Naive thymus-derived CD8-positive, alpha-beta T cell (primary cell): ENCODE measurements at regions not wholly inside any gene's neighbourhood (a gene's known extent, or its start where the extent isn't known, plus 50 kb on each side); places are given as distances from the start of the nearest gene placed in this dataset.
A peak's percentile ranks its signal among the peaks of the same experiment; 100 is the strongest.

ENCODE experiments used
- ATAC-seq, 2 donors: fragments of 150-1000 bp; cut with Tn5 transposase in 1 of 2; sonication (Bioruptor Pico), chemical (Tn5 transposase) in 1 of 2; 1 replicate in 1 of 2; 2 replicates in 1 of 2; pipeline ENCODE4 v1.10.0; 2021; ENCODE audit warnings: mild to moderate bottlenecking in 2 of 2, moderate library complexity in 2 of 2
- POLR2A ChIA-PET: fragments of 350-600 bp; sonication (Branson Sonifier 250); formaldehyde crosslinking; loops from one replicate; lab custom pipeline; 2021; ENCODE audit warnings: antibody characterized with exemption; lab: Charles Lee
- DNase-seq, 10 donors: peaks; one replicate each; pipeline versions ENCODE4 v3.0.0 to v3.0.0-alpha.2; 2020 to 2022
- H3K27ac Mint-ChIP-seq, 10 donors: one replicate each; pipeline ENCODE4 v1.8.0; 2020 to 2022; ENCODE audit warnings: mild to moderate bottlenecking in 10 of 10, mixed read lengths in 10 of 10, moderate library complexity in 4 of 10, inconsistent platforms in 1 of 10
- H3K27me3 Mint-ChIP-seq, 5 donors: one replicate each; pipeline ENCODE4 v1.8.0; 2021 to 2022; ENCODE audit warnings: mixed read lengths in 5 of 5
- H3K36me3 Mint-ChIP-seq, 3 donors: one replicate each; pipeline ENCODE4 v1.8.0; 2020 to 2022; ENCODE audit warnings: mixed read lengths in 3 of 3, mild to moderate bottlenecking in 2 of 3, inconsistent platforms in 1 of 3
- H3K4me1 Mint-ChIP-seq, 4 donors: one replicate each; pipeline ENCODE4 v1.8.0; 2021 to 2022; ENCODE audit warnings: mixed read lengths in 4 of 4
- H3K4me3 Mint-ChIP-seq, 10 donors: one replicate each; pipeline ENCODE4 v1.8.0; 2020 to 2022; ENCODE audit warnings: mild to moderate bottlenecking in 10 of 10, mixed read lengths in 10 of 10, moderate library complexity in 6 of 10, inconsistent platforms in 1 of 10
- H3K9me3 Mint-ChIP-seq, 9 donors: one replicate each; pipeline ENCODE4 v1.8.0; 2020 to 2022; ENCODE audit warnings: mixed read lengths in 9 of 9, mild to moderate bottlenecking in 3 of 9, inconsistent platforms in 1 of 9, moderate library complexity in 1 of 9

DNA sequence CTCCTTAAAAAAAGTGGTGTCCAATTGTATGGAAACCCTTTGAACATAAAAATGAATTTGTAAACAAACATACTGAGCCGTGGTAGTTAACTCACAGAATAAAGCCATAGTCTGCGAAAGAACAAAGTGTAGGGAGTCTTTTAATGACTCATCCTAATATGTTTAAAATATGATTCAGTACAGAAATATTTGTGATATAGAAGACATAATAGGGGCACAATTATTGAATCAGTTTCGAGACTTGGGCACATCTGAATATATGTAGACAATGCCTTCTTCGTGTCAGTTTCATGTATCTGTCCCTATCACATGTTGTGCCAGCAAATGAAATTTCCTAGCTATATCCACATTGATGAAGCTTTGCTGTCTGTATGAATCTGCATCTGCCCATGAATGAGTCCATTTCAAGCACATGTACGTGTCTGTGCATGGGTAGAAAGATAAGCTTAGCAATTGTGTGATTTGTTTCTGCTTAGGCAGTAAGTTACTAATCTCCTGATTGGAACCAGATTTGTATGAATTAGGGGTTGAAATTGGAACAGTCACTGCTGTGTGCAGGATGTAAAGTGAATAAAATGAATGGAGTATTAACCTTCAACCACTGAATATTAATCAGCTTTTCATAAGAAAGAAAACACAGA, 112.5 kb upstream of the SOX9 start:
- DNase-seq (no peak), ATAC-seq (no peak)
- no peak overlapping the region for H3K27ac Mint-ChIP-seq

DNA sequence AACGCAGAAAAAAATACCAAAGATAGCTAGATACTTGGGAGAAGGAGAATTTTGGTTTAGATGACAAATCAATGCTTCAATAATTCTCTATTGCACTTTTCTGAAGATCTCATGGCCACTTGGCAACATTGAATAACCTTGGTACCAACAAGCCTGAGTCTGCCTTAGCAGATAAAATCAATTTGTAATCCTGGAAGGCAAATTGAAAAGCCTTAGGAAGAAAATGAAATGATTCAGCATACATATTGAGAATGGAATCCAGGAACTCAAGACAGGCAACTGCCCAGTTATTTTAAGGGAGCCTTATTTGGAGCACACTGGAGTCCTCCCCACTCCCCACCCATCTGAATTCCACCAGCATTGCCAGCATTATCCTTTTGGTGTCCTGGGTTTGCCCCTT, 109.3 kb upstream of the SOX9 start:
- Mint-ChIP-seq H3K4me3 (no peak overlapping the region), H3K36me3 (no peaks in the 10 kb centered on the region), H3K9me3 (peaks cover 0 to 7% (median 2%) of the 10 kb centered on the region in 9 donors), H3K27me3 (no peaks in the 10 kb centered on the region), H3K4me1 (no peaks in the 10 kb centered on the region), H3K27ac (no peak overlapping the region)
- POLR2A ChIA-PET, result no interaction called here
- DNase-seq, result no peak
- no peak for ATAC-seq

More for the DNA sequence above, 112.5 kb upstream of the SOX9 start:
- Mint-ChIP-seq H3K36me3 (no peaks in the 10 kb centered on the region), H3K9me3 (peaks cover 0 to 3% (median 0%) of the 10 kb centered on the region in 9 donors), H3K4me1 (no peaks in the 10 kb centered on the region), H3K4me3 (no peak overlapping the region), H3K27me3 (peaks cover 0 to 4% (median 0%) of the 10 kb centered on the region in 5 donors)
- POLR2A ChIA-PET, result no interaction called here

DNA sequence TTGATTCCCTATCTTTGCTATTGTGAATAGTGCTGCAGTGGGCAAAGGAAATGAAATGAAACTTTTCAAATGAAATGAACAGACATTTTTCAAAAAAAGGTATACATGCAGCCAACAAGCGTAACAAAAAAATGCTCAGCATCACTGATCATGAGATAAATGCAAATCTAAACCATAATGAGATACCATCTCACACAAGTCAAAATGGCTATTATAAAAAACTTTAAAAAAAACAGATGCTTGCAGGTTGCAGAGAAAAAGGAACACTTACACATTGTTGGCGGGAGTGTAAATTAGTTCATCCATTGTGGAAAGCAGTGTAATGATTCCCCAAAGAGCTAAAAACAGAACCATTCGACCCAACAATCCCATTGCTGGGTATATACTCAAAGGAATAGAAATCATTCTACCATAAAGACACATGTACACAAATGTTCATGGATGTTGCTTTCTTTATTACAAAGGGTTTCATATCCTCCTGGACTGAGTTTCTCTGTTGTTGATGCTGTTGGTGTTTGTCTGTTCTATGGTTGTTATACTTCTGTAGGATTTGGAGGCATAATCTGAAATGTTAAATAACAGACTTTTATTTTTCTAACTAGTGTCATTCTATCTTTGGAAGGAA, 99.3 kb upstream of the SOX9 start:
- Mint-ChIP-seq H3K9me3 (peaks cover 0 to 5% (median 0%) of the 10 kb centered on the region in 9 donors), H3K36me3 (no peaks in the 10 kb centered on the region)
- POLR2A ChIA-PET, result no interaction called here

DNA sequence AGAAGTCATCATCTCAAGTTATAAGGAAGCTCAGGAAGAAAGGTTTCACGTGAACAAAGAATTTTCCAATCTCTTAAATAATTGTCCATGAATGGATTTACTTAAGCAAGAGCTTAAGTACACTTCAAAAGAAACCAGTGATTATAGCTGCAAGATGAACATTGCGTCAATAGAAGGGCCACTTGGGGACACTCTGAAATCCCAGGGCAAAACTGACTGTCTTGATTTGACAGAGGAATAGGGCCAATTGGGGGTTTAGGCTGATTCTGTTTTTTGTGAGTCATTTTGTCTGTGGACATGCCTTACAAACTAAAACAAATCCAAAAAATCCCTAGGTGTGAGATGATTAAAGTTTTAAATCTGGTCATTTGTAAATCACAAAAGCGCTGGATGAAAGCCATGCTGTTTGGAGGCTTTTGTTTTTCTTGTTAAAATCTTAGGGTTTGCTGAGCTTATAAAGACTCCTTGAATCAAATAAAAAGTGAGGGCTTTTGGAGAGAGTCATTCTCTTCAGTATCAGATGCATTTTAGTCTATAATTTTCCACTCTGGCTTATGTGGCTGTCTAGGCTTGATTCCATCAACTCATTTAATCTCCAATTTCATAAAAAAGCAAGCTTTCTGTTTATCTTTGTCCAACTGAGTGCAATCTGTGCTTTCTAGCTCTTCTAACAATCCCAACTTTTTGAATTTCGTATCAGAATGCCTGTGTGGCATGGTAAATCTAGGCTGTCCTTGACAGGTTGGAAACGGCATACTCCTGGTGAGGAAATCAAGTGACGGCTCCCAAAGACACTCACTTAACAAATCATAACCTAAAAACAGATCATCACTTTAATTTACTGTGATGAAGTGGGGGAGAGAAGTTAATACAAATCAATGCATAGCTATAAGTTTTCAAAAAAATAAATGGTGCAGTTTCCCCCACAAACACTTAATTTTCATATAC, 98.2 kb upstream of the SOX9 start:
- Mint-ChIP-seq H3K36me3 (no peaks in the 10 kb centered on the region), H3K4me3 (no peak overlapping the region), H3K27ac (no peak overlapping the region), H3K9me3 (peaks cover 0 to 3% (median 0%) of the 10 kb centered on the region in 9 donors), H3K4me1 (no peaks in the 10 kb centered on the region), H3K27me3 (peaks cover 0 to 18% (median 4%) of the 10 kb centered on the region in 5 donors)
- no peak for DNase-seq
- no peak for ATAC-seq
- POLR2A ChIA-PET, result no interaction called here

More for the DNA sequence above, 99.3 kb upstream of the SOX9 start:
- Mint-ChIP-seq H3K27ac (no peak overlapping the region), H3K4me3 (no peak overlapping the region), H3K27me3 (peaks cover 0 to 18% (median 4%) of the 10 kb centered on the region in 5 donors), H3K4me1 (no peaks in the 10 kb centered on the region)
- ATAC-seq (no peak), DNase-seq (no peak)

DNA sequence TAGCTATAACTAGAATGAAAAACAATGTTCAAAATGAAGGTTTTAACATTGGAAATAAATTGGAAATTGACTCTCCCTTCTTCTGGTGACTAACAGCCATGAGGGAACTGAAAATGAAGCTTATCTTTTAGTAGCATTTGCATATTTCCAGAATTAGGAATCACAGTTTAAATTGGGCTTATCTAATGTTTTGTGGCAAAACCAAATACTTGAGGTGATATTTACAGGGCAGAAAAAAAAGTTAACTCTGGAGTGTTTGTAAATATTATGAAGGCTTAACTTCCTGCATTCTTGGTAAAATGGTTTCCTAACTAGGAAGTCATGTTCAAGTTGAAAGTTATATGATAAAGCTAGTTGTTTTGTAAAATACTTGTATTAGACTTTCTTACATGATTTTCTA, 96.4 kb upstream of the SOX9 start:
- no peak overlapping the region for H3K27ac Mint-ChIP-seq
- no peaks in the 10 kb centered on the region for H3K36me3 Mint-ChIP-seq
- peaks cover 3 to 12% (median 6%) of the 10 kb centered on the region in 4 donors for H3K4me1 Mint-ChIP-seq
- peaks cover 0 to 3% (median 0%) of the 10 kb centered on the region in 9 donors for H3K9me3 Mint-ChIP-seq
- ATAC-seq, result no peak
- H3K4me3 Mint-ChIP-seq, result no peak overlapping the region
- no peak for DNase-seq
- peaks cover 0 to 18% (median 7%) of the 10 kb centered on the region in 5 donors for H3K27me3 Mint-ChIP-seq
- POLR2A ChIA-PET, result no interaction called here

DNA sequence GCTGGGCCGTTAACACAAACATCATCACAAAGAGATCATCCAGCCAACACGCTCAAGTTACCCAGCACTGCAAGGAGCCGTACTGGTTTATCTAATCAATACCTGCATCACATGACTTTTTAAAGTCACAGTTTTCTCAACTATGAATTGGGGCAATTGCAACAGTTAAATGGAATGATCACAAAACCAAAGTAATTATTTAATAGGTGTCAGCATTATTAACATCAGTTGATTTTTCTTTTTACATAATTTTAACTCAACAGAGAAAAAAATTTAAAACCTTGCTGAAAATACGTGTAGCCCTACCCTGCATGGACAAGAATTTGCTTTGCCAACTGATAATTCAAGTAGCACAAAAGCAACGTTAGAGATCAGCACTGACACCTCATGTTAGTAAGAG, 95.7 kb upstream of the SOX9 start:
- Mint-ChIP-seq H3K27ac (no peak overlapping the region), H3K9me3 (peaks cover 0 to 3% (median 0%) of the 10 kb centered on the region in 9 donors), H3K4me1 (peaks cover 3 to 18% (median 12%) of the 10 kb centered on the region in 4 donors), H3K4me3 (no peak overlapping the region), H3K27me3 (peaks cover 0 to 18% (median 7%) of the 10 kb centered on the region in 5 donors), H3K36me3 (no peaks in the 10 kb centered on the region)
- DNase-seq (no peak), ATAC-seq (no peak)
- POLR2A ChIA-PET, result no interaction called here

DNA sequence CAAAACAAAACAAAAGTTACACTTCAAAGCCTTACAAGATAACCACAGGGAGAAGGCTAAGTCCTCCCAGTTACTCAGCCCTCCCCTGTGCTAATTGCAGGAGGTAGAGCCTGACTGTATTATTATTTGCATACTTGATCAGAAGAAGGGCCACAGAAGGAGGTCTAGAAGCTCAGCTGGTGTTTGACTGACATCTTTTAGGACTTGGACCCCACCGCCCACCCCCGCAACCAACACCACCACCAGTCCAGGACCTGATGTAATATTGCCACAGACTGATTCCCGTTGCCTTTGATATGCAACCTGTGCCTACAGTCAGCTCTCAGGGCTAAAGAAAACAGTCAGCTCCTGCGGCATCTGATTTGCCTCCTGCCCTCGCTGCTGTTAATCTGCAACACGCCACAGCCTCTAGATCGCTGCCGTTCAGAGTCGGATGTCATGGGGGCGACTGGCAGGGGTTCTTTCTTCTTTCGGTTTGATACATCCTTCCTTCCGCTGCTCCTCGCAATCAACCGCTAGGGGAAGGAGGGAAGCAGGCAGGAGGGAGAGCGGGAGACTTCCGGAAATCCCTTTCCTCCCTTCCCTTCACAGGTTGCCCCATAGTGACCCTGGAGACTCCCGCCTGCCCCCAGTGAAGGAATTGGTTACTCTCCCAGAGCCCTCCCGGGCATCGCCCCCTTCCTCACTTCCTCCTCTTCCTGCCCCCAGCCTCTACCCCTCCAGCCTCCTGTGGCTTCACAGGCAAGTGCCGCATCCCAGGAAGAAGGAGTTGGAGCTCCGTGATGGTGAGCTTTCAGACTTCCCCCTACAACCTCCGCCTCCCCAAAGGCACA, 90.5 kb upstream of the SOX9 start:
- no peaks in the 10 kb centered on the region for H3K36me3 Mint-ChIP-seq
- H3K4me1 Mint-ChIP-seq, result peaks cover 9 to 30% (median 18%) of the 10 kb centered on the region in 4 donors
- peaks cover 0 to 12% (median 2%) of the 10 kb centered on the region in 5 donors for H3K27me3 Mint-ChIP-seq
- ATAC-seq (peak; percentile 50 to 57), DNase-seq (peak in 6 of 10 donors; percentile 2 to 62 (median 19))
- H3K27ac Mint-ChIP-seq, result peak overlapping the region in 9 of 10 donors; percentile 43 to 89 (median 76)
- POLR2A ChIA-PET, result no interaction called here
- peaks cover 0 to 3% (median 0%) of the 10 kb centered on the region in 9 donors for H3K9me3 Mint-ChIP-seq
- peak overlapping the region; percentile 68 to 87 (median 80) for H3K4me3 Mint-ChIP-seq

DNA sequence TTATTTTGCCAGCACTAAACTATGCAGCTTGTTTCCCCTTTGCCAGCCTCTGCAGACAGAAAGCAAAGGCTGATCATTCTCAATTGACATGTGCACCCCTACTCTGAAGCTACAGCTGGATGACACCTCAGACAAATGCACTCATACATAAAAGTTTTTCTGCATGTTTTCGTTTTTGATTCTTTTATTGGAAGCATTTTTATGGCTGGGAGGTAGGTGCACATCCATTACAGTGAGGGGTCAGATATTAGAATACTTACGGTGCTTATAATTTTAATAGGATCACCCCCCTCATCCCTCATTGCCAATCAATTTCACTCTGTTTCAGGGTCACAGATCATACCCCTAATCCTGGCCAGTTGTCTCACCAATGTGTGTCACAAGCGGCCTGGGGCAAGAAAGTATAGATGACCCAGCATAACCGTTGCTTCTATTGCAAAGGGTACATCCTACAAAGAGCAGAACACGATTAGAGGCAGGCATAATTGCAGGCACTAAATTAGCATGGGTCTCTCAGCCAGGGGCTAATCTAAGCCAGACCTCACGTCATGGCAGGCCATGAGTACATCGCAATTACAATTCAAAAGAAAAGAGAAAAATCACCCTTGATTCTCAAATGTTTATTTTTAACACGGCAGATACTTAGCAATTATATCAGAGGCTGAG, 89.5 kb upstream of the SOX9 start:
- H3K27me3 Mint-ChIP-seq, result peaks cover 0 to 14% (median 2%) of the 10 kb centered on the region in 5 donors
- H3K27ac Mint-ChIP-seq, result peak overlapping the region in 2 of 10 donors; percentile 27 to 57
- ATAC-seq, result no peak
- no peaks in the 10 kb centered on the region for H3K36me3 Mint-ChIP-seq
- DNase-seq, result no peak
- POLR2A ChIA-PET, result no interaction called here
- H3K9me3 Mint-ChIP-seq, result peaks cover 0 to 3% (median 0%) of the 10 kb centered on the region in 9 donors
- peaks cover 9 to 30% (median 18%) of the 10 kb centered on the region in 4 donors for H3K4me1 Mint-ChIP-seq
- H3K4me3 Mint-ChIP-seq, result peak overlapping the region in 9 of 10 donors; percentile 43 to 81 (median 74)

DNA sequence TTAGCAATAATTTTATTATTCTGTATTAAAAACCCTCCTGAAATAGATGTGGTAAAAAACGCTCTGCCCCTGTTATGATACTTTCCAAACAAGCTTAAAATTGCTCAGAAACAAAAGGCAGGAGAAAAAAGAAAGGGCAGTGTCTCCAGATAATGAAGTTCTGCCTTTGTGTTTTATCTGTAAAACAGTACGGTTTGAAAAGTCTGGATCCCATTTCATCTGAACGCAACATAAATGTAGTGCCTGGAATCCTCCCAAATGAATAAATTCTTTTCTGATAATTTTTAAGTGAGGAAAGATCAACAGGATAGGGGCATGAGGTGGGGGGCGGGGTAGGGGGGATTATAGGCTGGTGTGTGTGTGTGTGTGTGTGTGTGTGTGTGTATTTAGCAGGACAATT, 87.5 kb upstream of the SOX9 start:
- peaks cover 9 to 29% (median 18%) of the 10 kb centered on the region in 4 donors for H3K4me1 Mint-ChIP-seq
- DNase-seq (no peak), ATAC-seq (no peak)
- H3K27ac Mint-ChIP-seq, result no peak overlapping the region
- H3K9me3 Mint-ChIP-seq, result peaks cover 0 to 4% (median 0%) of the 10 kb centered on the region in 9 donors
- H3K27me3 Mint-ChIP-seq, result peaks cover 0 to 13% (median 2%) of the 10 kb centered on the region in 5 donors
- POLR2A ChIA-PET, result no interaction called here
- H3K36me3 Mint-ChIP-seq, result no peaks in the 10 kb centered on the region
- H3K4me3 Mint-ChIP-seq, result no peak overlapping the region

DNA sequence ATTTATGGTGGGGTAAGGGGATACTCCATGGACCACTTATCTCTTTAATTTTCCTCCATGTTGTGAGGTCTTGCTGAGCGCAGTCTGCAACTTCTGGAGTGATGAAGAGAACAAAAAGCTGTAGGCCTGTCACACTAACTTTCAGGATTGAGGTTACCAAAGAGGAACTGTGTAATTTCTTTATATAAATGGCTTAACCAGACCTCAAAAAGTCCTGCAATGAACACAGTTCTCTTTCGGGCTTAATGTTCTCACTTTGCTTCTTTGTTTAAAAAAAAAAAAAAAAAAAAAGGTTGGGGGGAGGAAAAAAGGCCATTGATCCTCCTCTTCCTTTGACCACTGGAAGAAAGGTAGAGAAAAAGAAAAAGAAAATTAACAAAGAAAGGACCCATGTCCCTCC, 86.8 kb upstream of the SOX9 start:
- Mint-ChIP-seq H3K27ac (no peak overlapping the region), H3K27me3 (peaks cover 0 to 14% (median 2%) of the 10 kb centered on the region in 5 donors), H3K4me1 (peaks cover 9 to 23% (median 17%) of the 10 kb centered on the region in 4 donors), H3K36me3 (no peaks in the 10 kb centered on the region), H3K9me3 (peaks cover 0 to 5% (median 0%) of the 10 kb centered on the region in 9 donors), H3K4me3 (no peak overlapping the region)
- DNase-seq (no peak), ATAC-seq (no peak)
- POLR2A ChIA-PET, result no interaction called here

DNA sequence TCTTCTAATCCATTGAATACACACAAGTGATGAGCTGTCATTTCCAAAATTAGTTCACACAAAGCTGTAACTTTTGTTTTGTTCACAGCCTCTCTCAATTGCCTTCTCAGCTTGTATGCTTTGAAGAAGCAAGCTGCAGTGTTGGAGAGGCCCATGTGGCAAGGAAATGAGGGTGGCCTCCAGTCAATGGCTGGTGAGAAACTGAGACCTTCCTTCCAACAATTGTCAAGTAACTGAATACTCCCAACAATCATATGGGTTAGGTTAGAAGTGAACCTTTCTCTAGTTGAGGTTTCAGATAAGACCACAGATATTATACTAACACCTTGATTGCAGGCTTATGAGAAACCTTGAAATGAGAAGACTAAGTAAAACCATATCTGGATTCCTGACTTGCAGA, 82.4 kb upstream of the SOX9 start:
- ATAC-seq (no peak), DNase-seq (no peak)
- no peaks in the 10 kb centered on the region for H3K36me3 Mint-ChIP-seq
- POLR2A ChIA-PET, result no interaction called here
- peaks cover 0 to 13% (median 2%) of the 10 kb centered on the region in 5 donors for H3K27me3 Mint-ChIP-seq
- H3K4me3 Mint-ChIP-seq, result no peak overlapping the region
- no peaks in the 10 kb centered on the region for H3K4me1 Mint-ChIP-seq
- no peak overlapping the region for H3K27ac Mint-ChIP-seq
- peaks cover 0 to 15% (median 0%) of the 10 kb centered on the region in 9 donors for H3K9me3 Mint-ChIP-seq
